Endothelial cell of umbilical vein (primary cell): ENCODE measurements at regions not wholly inside any gene's neighbourhood (a gene's known extent, or its start where the extent isn't known, plus 50 kb on each side); places are given as distances from the start of the nearest gene placed in this dataset.
"Not testable (repeated sequence)": the region's sequence is repeated elsewhere in the genome, so short reads cannot be mapped to it uniquely, and the experiment has no call there.

Experiments
- BruUV-seq: library from RNA; stranded (reverse); fragments of 400-500 nt; replicated peaks from 2 replicates; lab custom pipeline; 2021; lab: Mats Ljungman, UMichigan
- CTCF ChIA-PET: fragments of 300-600, 350-600 bp; sonication (Branson Sonifier 250); formaldehyde crosslinking; loops from one replicate; lab custom pipeline; 2021; ENCODE audit warnings: antibody characterized with exemption, inconsistent platforms; lab: Charles Lee
- POLR2A ChIA-PET: fragments of 300-600, 350-600 bp; sonication (Branson Sonifier 250); formaldehyde crosslinking; loops from one replicate; lab custom pipeline; 2021; ENCODE audit warnings: antibody characterized with exemption, inconsistent platforms; lab: Charles Lee
- DNase-seq: peaks from one replicate; pipeline ENCODE4 v3.0.0-alpha.2; 2011; ENCODE audit warnings: low read depth, low spot score
- FAIRE-seq: peaks from 2 replicates; lab custom pipeline; 2011; peaks lifted over from hg19 to GRCh38; lab: Jason Lieb, UNC
- H2AFZ ChIP-seq: 2 replicates; pipeline ENCODE4 v1.6.0; 2012; ENCODE audit warnings: low read depth, low read length, control low read depth, inconsistent platforms
- H3K27ac ChIP-seq: 2 replicates; pipeline ENCODE4 v1.5.1; 2011; ENCODE audit warnings: low read depth, mild to moderate bottlenecking, control low read depth, low read length, moderate library complexity; ENCODE audit not compliant: insufficient read depth
- H3K27me3 ChIP-seq, 2 experiments: 2 replicates each; pipeline versions ENCODE4 v1.6.0 to v1.6.1; 2011; ENCODE audit warnings: low read length in 2 of 2, mixed read lengths in 1 of 2; ENCODE audit not compliant: control insufficient read depth in 2 of 2, insufficient read depth in 2 of 2
- H3K36me3 ChIP-seq, 2 experiments: 2 replicates in 1 of 2; 3 replicates in 1 of 2; pipeline ENCODE4 v1.5.1; 2011; ENCODE audit warnings: low read length in 2 of 2, mild to moderate bottlenecking in 1 of 2, moderate library complexity in 1 of 2; ENCODE audit not compliant: control insufficient read depth in 2 of 2, insufficient read depth in 2 of 2; ENCODE audit errors: extremely low read depth in 1 of 2
- H3K4me1 ChIP-seq: 3 replicates; pipeline ENCODE4 v1.5.1; 2011; ENCODE audit warnings: mild to moderate bottlenecking, low read length; ENCODE audit not compliant: control insufficient read depth, insufficient read depth; ENCODE audit errors: extremely low read depth
- H3K4me2 ChIP-seq: 2 replicates; pipeline ENCODE4 v1.6.1; 2011; ENCODE audit warnings: low read length, control low read depth, mixed read lengths; ENCODE audit not compliant: insufficient read depth
- H3K4me3 ChIP-seq, 3 experiments: fragments of 200-600 bp in 1 of 3; sonication (generic), shearing (Covaris generic) in 1 of 3; replicated peaks in 1 of 3; 2 replicates each; pipeline ENCODE4 v1.5.1; 2011 to 2016; ENCODE audit warnings: control low read depth in 3 of 3, low read length in 3 of 3, mild to moderate bottlenecking in 2 of 3, inconsistent platforms in 1 of 3, low read depth in 1 of 3, moderate library complexity in 1 of 3; ENCODE audit not compliant: insufficient read depth in 1 of 3
- H3K79me2 ChIP-seq: 2 replicates; pipeline ENCODE4 v1.6.0; 2012; ENCODE audit warnings: low read length, inconsistent platforms; ENCODE audit not compliant: control insufficient read depth, insufficient read depth
- H3K9ac ChIP-seq: replicated peaks from 2 replicates; pipeline ENCODE3; 2011; ENCODE audit warnings: low read length, control low read depth; ENCODE audit not compliant: insufficient read depth; ENCODE audit errors: extremely low read depth
- H3K9me1 ChIP-seq: replicated peaks from 3 replicates; pipeline ENCODE4 v1.6.0; 2011; ENCODE audit warnings: mild to moderate bottlenecking, low read length; ENCODE audit not compliant: control insufficient read depth, insufficient read depth; ENCODE audit errors: extremely low read depth
- H3K9me3 ChIP-seq: replicated peaks from 2 replicates; pipeline ENCODE4 v1.5.1; 2012; ENCODE audit warnings: low read length, inconsistent platforms; ENCODE audit not compliant: control insufficient read depth, insufficient read depth
- H4K20me1 ChIP-seq: replicated peaks from 2 replicates; pipeline ENCODE3; 2011; ENCODE audit warnings: mild to moderate bottlenecking, low read length; ENCODE audit not compliant: control insufficient read depth, insufficient read depth; ENCODE audit errors: extremely low read depth
- dilution Hi-C: fragments of 300-500 bp; cut with MboI; formaldehyde crosslinking; loops from one replicate; pipeline ENCODE4 v1.15.0; 2019; ENCODE audit warnings: low sequenced_read_pairs; ENCODE audit not compliant: extremely low pct_ligation_motif_present
- intact Hi-C: fragments of 100-400 bp; cut with micrococcal nuclease; formaldehyde crosslinking; loops from one replicate; pipeline ENCODE4 v1.10.0; 2022

DNA sequence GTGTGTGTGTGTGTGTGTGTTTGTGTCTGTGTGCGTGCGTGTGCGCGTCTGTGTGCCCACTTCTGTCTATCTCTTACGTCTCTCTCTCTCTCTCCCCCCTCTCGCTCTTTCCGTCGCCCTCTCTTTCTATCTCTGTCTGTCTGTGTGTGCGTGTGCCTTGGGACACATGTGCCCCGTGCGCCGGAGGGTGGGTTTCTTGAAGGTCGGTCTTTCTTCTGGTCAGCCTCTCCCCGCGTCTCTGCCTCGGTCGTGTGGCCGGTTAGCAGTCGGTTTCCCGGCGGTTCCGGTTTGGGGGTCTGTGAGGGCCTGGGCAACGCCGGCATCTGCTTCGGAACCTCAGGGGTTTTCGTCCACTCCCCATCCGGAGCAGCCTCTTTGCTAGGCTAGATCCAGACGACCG, 1423.6 kb upstream of the PCDH10 start:
- H3K27me3 ChIP-seq, DNase-seq, FAIRE-seq, H3K9ac ChIP-seq, BruUV-seq, POLR2A ChIA-PET, H3K36me3 ChIP-seq, H3K4me1 ChIP-seq, H3K9me3 ChIP-seq, H3K9me1 ChIP-seq, dilution Hi-C loops, H3K27ac ChIP-seq, H3K79me2 ChIP-seq, H3K4me2 ChIP-seq, CTCF ChIA-PET, intact Hi-C loops, H3K4me3 ChIP-seq, H4K20me1 ChIP-seq, H2AFZ ChIP-seq: not testable (repeated sequence)

- intact Hi-C loops, H3K36me3 ChIP-seq, H3K79me2 ChIP-seq, BruUV-seq, H3K9me3 ChIP-seq, H3K27ac ChIP-seq, H2AFZ ChIP-seq, dilution Hi-C loops, H3K27me3 ChIP-seq, H3K4me3 ChIP-seq, H3K9ac ChIP-seq, H3K4me1 ChIP-seq, FAIRE-seq, H3K9me1 ChIP-seq, H3K4me2 ChIP-seq, POLR2A ChIA-PET, CTCF ChIA-PET, H4K20me1 ChIP-seq, DNase-seq: not testable (repeated sequence)
Measured at GRCh38 chr4:131726940-131727339, 1422.2 kb upstream of the PCDH10 start.

- H3K4me2 ChIP-seq, CTCF ChIA-PET, dilution Hi-C loops: not testable (repeated sequence)
Measured at GRCh38 chr4:131727418-131727817, 1421.7 kb upstream of the PCDH10 start.

DNA sequence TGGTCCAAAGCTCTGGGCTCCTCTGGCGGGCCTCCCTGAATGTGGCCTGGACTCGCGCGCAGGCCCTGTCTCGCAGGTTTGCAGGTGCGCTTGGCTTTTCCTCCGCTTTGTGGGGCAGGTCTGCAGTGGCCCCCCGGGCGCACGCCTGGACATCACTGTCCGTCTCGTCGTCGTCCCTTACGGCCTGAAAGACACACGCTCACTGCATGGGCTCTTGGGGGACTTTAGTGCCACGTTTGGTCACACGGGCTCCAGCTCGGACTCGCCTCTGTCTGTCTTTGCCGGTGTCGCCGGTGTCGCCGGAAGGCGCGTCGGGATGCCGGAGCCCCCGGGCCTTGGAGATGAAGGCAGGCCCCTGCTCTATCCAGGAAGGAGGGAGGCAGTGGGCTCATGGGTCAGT, 1419.9 kb upstream of the PCDH10 start:
- H3K27me3 ChIP-seq, H3K4me1 ChIP-seq, H4K20me1 ChIP-seq, H3K9me1 ChIP-seq, FAIRE-seq, CTCF ChIA-PET, H3K79me2 ChIP-seq, dilution Hi-C loops, intact Hi-C loops, H3K4me2 ChIP-seq, H3K4me3 ChIP-seq, BruUV-seq, POLR2A ChIA-PET, H3K27ac ChIP-seq, H3K9me3 ChIP-seq, H3K36me3 ChIP-seq, DNase-seq, H3K9ac ChIP-seq, H2AFZ ChIP-seq: not testable (repeated sequence)

More at GRCh38 chr4:131727418-131727817, 1421.7 kb upstream of the PCDH10 start:
- H3K4me3 ChIP-seq, H3K9ac ChIP-seq, H3K27ac ChIP-seq, H3K4me1 ChIP-seq, H3K9me3 ChIP-seq, DNase-seq, FAIRE-seq, H3K9me1 ChIP-seq, H4K20me1 ChIP-seq, H3K36me3 ChIP-seq, H2AFZ ChIP-seq, H3K27me3 ChIP-seq, H3K79me2 ChIP-seq, intact Hi-C loops, POLR2A ChIA-PET, BruUV-seq: not testable (repeated sequence)
